BLaER1 (cell line): ENCODE measurements at regions not wholly inside any gene's neighbourhood (a gene's known extent, or its start where the extent isn't known, plus 50 kb on each side); places are given as distances from the start of the nearest gene placed in this dataset.
"Not testable (repeated sequence)": the region's sequence is repeated elsewhere in the genome, so short reads cannot be mapped to it uniquely, and the experiment has no call there.

ENCODE experiments used
- H3K27ac ChIP-seq: shearing (Covaris generic); formaldehyde crosslinking; 2 replicates; pipeline ENCODE4 v1.8.1; 2022
- H3K27me3 ChIP-seq: shearing (Covaris generic); formaldehyde crosslinking; 2 replicates; pipeline ENCODE4 v1.8.1; 2022
- H3K36me3 ChIP-seq: shearing (Covaris generic); formaldehyde crosslinking; 2 replicates; pipeline ENCODE4 v1.8.1; 2022
- H3K4me1 ChIP-seq: shearing (Covaris generic); formaldehyde crosslinking; 2 replicates; pipeline ENCODE4 v1.8.1; 2022
- H3K4me2 ChIP-seq: shearing (Covaris generic); formaldehyde crosslinking; 2 replicates; pipeline ENCODE4 v1.8.1; 2022
- H3K4me3 ChIP-seq: shearing (Covaris generic); formaldehyde crosslinking; 2 replicates; pipeline ENCODE4 v1.8.1; 2022
- H3K9ac ChIP-seq: shearing (Covaris generic); formaldehyde crosslinking; 2 replicates; pipeline ENCODE4 v1.8.1; 2022
- H3K9me3 ChIP-seq: shearing (Covaris generic); formaldehyde crosslinking; 2 replicates; pipeline ENCODE4 v1.8.1; 2022
- H4K20me1 ChIP-seq: shearing (Covaris generic); formaldehyde crosslinking; 2 replicates; pipeline ENCODE4 v1.8.1; 2022
- Cebpa-rat ChIP-seq: shearing (Covaris generic); IDR thresholded peaks from 2 replicates; pipeline ENCODE4 v1.8.1; 2022

- H4K20me1 ChIP-seq = no peaks in the 10 kb centered on the region
- H3K9me3 ChIP-seq = peaks cover 38% of the 10 kb centered on the region
- H3K4me3 ChIP-seq = no peak overlapping the region
- no peak overlapping the region for H3K27ac ChIP-seq
- no peak overlapping the region for H3K9ac ChIP-seq
- H3K27me3 ChIP-seq = no peaks in the 10 kb centered on the region
- H3K4me2 ChIP-seq = no peak overlapping the region
- H3K36me3 ChIP-seq = no peaks in the 10 kb centered on the region
- H3K4me1 ChIP-seq = peaks cover 21% of the 10 kb centered on the region
- TF ChIP-seq Cebpa-rat = no peak
These were observed 576.9 kb downstream of the BNC2 start for GRCh38 chr9:16293610-16294009.

- Histone ChIP-seq H3K36me3 (no peaks in the 10 kb centered on the region), H3K9ac (no peak overlapping the region), H3K27me3 (no peaks in the 10 kb centered on the region), H3K9me3 (peaks cover 44% of the 10 kb centered on the region), H3K27ac (no peak overlapping the region), H4K20me1 (no peaks in the 10 kb centered on the region), H3K4me2 (no peak overlapping the region), H3K4me3 (no peak overlapping the region), H3K4me1 (peaks cover 15% of the 10 kb centered on the region)
- TF ChIP-seq Cebpa-rat = no peak
These were observed 576.2 kb downstream of the BNC2 start for GRCh38 chr9:16294133-16294770.

DNA sequence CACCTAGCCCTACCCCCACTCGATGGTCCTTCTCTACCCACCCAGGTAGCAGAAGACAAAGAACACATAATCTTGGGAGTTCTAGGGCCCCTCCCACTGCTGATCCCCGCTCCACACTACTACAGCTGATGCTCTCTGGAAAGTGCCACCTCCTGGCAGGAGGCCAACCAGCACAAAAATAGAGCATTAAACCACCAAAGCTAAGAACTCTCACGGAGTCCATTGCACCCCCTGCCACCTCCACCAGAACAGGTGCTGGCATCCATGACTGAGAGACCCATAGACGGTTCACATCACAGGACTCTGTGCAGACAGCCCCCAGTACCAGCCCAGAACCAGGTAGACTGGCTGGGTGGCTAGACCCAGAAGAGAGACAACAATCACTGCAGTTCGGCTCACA, 575.5 kb downstream of the BNC2 start:
- H3K36me3 ChIP-seq, H3K9ac ChIP-seq, H4K20me1 ChIP-seq, H3K4me3 ChIP-seq, H3K27me3 ChIP-seq, H3K27ac ChIP-seq, H3K4me2 ChIP-seq, H3K4me1 ChIP-seq: not testable (repeated sequence)
- H3K9me3 ChIP-seq = peaks cover 44% of the 10 kb centered on the region

- H3K4me1 ChIP-seq, H3K4me2 ChIP-seq, H3K9ac ChIP-seq, H3K36me3 ChIP-seq, H3K4me3 ChIP-seq, H4K20me1 ChIP-seq, H3K27ac ChIP-seq, H3K27me3 ChIP-seq: not testable (repeated sequence)
- peaks cover 31% of the 10 kb centered on the region for H3K9me3 ChIP-seq
These were observed 571.1 kb downstream of the BNC2 start for GRCh38 chr9:16299368-16299767.

DNA sequence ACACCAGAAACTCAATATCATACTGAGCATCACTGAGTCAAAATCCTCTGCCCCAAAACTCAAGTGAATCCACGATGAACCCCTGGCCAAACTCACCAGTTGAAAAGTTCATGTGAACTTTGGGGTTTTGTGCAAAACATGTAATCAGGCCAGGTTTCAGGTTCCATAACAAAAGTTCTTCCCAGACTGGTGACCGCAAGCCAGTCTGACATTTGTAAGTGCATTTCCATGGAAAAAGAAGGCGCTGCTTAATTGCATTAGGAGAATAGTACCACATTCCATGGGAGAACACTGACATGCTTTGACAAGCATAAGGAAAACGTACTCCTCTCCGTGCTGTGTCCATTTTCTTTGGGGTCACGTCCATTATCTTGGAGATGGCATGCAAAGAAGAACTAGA, 567.0 kb downstream of the BNC2 start:
- no peak overlapping the region for H3K4me3 ChIP-seq
- H3K9ac ChIP-seq = no peak overlapping the region
- no peaks in the 10 kb centered on the region; the same call in 1 of the 2 replicates for H3K4me1 ChIP-seq
- no peaks in the 10 kb centered on the region for H3K27me3 ChIP-seq
- H4K20me1 ChIP-seq = no peaks in the 10 kb centered on the region
- TF ChIP-seq Cebpa-rat = no peak
- no peaks in the 10 kb centered on the region for H3K36me3 ChIP-seq
- no peak overlapping the region for H3K4me2 ChIP-seq
- 0 out of 2 replicates have a peak, but pooled peaks cover 7% of the 10 kb centered on the region for H3K9me3 ChIP-seq
- no peak overlapping the region for H3K27ac ChIP-seq

- no peak for TF ChIP-seq Cebpa-rat
- no peaks in the 10 kb centered on the region for H3K27me3 ChIP-seq
- H3K4me1 ChIP-seq = no peaks in the 10 kb centered on the region; the same call in 1 of the 2 replicates
- H4K20me1 ChIP-seq = no peaks in the 10 kb centered on the region
- no peaks in the 10 kb centered on the region for H3K36me3 ChIP-seq
- H3K4me3 ChIP-seq = no peak overlapping the region
- H3K4me2 ChIP-seq = no peak overlapping the region
- no peak overlapping the region for H3K9ac ChIP-seq
- no peaks in the 10 kb centered on the region for H3K9me3 ChIP-seq
- H3K27ac ChIP-seq = no peak overlapping the region
These were observed 566.2 kb downstream of the BNC2 start for GRCh38 chr9:16304301-16304700.

DNA sequence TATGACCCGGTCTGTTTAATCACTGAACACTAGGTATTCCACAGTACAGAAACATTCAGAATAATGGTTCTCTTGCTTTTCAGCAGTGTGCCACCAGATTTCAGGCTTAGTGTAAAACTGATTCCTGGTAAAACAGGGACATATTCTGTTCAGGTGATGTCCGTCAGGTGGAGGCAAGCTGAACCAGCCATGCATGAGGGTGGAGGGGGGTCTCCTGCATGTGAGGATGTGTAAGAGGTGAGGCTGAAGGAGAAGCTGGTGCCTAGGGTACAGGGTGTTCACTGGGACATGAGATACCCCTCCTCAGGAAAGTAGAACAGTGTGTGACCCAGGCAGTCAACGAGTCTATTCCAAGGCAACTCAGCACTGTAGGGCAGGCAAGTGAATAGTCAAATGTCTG, 563.9 kb downstream of the BNC2 start:
- Histone ChIP-seq H3K4me3 (no peak overlapping the region), H3K36me3 (no peaks in the 10 kb centered on the region), H3K4me1 (peaks cover 17% of the 10 kb centered on the region), H3K9ac (no peak overlapping the region), H3K27me3 (no peaks in the 10 kb centered on the region), H3K9me3 (no peaks in the 10 kb centered on the region), H3K27ac (no peak overlapping the region), H4K20me1 (no peaks in the 10 kb centered on the region), H3K4me2 (no peak overlapping the region)
- TF ChIP-seq Cebpa-rat = no peak

DNA sequence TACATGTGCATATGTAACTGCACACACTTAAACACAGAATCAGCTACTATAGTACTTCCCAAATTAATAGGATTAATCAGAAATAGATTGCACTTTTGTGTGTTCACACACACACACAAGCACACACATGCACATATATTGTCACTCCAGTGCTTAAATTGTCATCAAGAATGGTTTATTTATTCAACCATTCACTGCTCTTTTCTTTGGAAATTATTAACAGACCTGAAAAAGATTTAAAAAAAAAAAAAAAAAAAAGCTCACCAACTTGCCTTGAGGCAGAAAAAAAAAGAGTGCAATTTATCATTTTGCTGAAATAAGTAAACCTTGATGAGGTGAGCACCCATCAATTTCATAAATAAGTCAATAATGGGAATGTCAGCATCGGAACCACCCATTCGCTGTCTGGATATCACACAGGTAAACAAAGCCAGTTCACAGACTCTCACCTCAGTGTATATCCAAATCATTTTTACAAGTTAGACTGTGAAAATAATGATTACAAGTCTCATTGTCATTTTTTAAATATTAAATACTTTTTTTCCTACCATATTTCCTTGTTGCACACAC, 562.8 kb downstream of the BNC2 start:
- Histone ChIP-seq H3K9ac (no peak overlapping the region), H3K27ac (no peak overlapping the region), H3K36me3 (no peaks in the 10 kb centered on the region), H3K4me1 (peaks cover 17% of the 10 kb centered on the region), H3K4me3 (no peak overlapping the region), H4K20me1 (no peaks in the 10 kb centered on the region), H3K4me2 (no peak overlapping the region), H3K9me3 (no peaks in the 10 kb centered on the region), H3K27me3 (no peaks in the 10 kb centered on the region)
- TF ChIP-seq Cebpa-rat = no peak

DNA sequence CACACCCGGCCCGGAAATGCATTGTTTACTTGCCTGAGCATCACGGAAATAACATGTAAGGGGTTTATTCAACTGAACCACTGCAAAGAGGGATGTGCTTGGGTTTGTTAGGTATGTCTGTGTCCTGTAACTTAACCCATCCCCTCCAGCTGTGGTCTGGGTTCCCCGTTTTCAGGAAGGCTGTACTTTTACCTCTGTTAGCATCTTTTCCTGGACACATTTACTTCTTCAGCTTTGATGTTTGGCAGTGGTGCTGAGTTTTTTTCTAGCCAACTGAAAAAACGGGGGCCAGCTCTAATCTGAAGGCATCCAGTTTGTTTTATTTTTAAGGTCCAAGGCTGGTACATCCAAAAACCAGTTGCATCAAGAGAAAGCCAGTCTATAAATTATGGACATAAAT, 561.8 kb downstream of the BNC2 start:
- H3K9me3 ChIP-seq = no peaks in the 10 kb centered on the region
- H3K4me2 ChIP-seq = no peak overlapping the region
- H3K27me3 ChIP-seq = no peaks in the 10 kb centered on the region
- no peaks in the 10 kb centered on the region for H4K20me1 ChIP-seq
- peaks cover 17% of the 10 kb centered on the region for H3K4me1 ChIP-seq
- H3K27ac ChIP-seq = no peak overlapping the region
- no peaks in the 10 kb centered on the region for H3K36me3 ChIP-seq
- H3K9ac ChIP-seq = no peak overlapping the region
- TF ChIP-seq Cebpa-rat = no peak
- H3K4me3 ChIP-seq = no peak overlapping the region

GRCh38 chr9:16309082-16309468, 561.4 kb downstream of the BNC2 start:
- Histone ChIP-seq H3K27ac (no peak overlapping the region), H3K4me2 (no peak overlapping the region), H4K20me1 (no peaks in the 10 kb centered on the region), H3K27me3 (no peaks in the 10 kb centered on the region), H3K4me3 (no peak overlapping the region), H3K9me3 (no peaks in the 10 kb centered on the region), H3K36me3 (no peaks in the 10 kb centered on the region), H3K9ac (no peak overlapping the region), H3K4me1 (peaks cover 17% of the 10 kb centered on the region)
- no peak for TF ChIP-seq Cebpa-rat
